ENCODE measurements at regions not wholly inside any gene's neighbourhood (a gene's known extent, or its start where the extent isn't known, plus 50 kb on each side); places are given as distances from the start of the nearest gene placed in this dataset.

- 0 out of 2 replicates have a peak overlapping the region, but pooled peaks have one; percentile 3 for H3K27ac ChIP-seq
- no peaks in the 10 kb centered on the region; the same call in 1 of the 2 replicates for H3K9me3 ChIP-seq (replicated peaks)
- no peaks in the 10 kb centered on the region for H3K36me3 ChIP-seq
- peaks cover 19% of the 10 kb centered on the region for H3K4me1 ChIP-seq
- DNase-seq, result no peak
- no peaks in the 10 kb centered on the region for H3K27me3 ChIP-seq
- H3K4me3 ChIP-seq, result no peak overlapping the region
Measured at GRCh38 chr6:133740816-133741215, 148.1 kb upstream of the TCF21 start.

DNA sequence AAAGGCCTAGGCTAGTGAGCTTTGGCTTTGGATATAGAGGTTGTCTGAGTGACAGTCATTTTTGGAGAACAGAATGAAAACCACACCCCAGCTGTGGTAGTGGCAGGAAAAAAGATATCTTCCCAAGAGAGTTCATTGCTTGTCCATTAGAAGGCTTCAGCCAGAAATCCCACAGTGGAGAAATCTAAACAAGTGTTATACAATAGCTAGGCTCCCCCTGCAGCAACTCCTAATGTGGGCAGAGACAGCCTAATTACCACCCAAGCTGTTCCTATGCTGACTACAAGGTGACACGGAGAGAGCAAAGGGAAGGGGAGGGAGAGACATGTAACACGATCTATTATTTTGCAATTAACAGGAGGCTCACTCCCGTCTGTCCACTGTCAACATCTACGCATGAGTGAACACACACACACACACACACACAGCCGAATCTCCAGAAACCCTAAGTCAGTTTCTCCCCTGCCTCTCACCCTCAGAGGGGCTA, 147.5 kb upstream of the TCF21 start:
- Histone ChIP-seq H3K27me3 (no peaks in the 10 kb centered on the region), H3K4me1 (peaks cover 19% of the 10 kb centered on the region), H3K4me3 (0 out of 2 replicates have a peak overlapping the region, but pooled peaks have one; percentile 5), H3K27ac (no peak overlapping the region), H3K9me3 (replicated peaks) (no peaks in the 10 kb centered on the region; the same call in 1 of the 2 replicates), H3K36me3 (no peaks in the 10 kb centered on the region)
- peak; percentile 69 to 83 for DNase-seq

GRCh38 chr6:133743621-133744020, 145.3 kb upstream of the TCF21 start:
- Histone ChIP-seq H3K27ac (no peak overlapping the region), H3K36me3 (no peaks in the 10 kb centered on the region), H3K27me3 (no peaks in the 10 kb centered on the region), H3K4me3 (no peak overlapping the region), H3K4me1 (peaks cover 19% of the 10 kb centered on the region), H3K9me3 (replicated peaks) (no peaks in the 10 kb centered on the region; the same call in 1 of the 2 replicates)
- no peak for DNase-seq

DNA sequence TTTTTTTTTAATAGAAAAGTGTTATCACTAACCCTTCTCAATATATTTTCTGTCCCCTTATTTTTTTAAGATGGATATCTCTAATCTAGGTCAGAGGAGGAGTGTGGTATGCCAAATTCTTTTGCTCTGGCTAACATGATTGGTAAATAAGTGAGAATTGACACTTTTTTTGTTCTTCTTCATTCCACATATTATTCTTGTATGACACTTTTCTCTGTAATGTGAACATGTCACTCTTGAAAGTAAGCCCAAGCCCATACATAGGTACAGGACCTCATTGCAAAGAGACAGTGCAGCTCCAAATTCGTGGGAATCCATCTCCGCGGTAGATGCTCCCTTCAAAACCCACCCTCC, 142.5 kb upstream of the TCF21 start:
- peaks cover 6% of the 10 kb centered on the region for H3K4me1 ChIP-seq
- H3K4me3 ChIP-seq, result no peak overlapping the region
- no peaks in the 10 kb centered on the region for H3K36me3 ChIP-seq
- H3K27me3 ChIP-seq, result no peaks in the 10 kb centered on the region
- DNase-seq, result no peak
- H3K27ac ChIP-seq, result no peak overlapping the region
- no peaks in the 10 kb centered on the region; the same call in 1 of the 2 replicates for H3K9me3 ChIP-seq (replicated peaks)

DNA sequence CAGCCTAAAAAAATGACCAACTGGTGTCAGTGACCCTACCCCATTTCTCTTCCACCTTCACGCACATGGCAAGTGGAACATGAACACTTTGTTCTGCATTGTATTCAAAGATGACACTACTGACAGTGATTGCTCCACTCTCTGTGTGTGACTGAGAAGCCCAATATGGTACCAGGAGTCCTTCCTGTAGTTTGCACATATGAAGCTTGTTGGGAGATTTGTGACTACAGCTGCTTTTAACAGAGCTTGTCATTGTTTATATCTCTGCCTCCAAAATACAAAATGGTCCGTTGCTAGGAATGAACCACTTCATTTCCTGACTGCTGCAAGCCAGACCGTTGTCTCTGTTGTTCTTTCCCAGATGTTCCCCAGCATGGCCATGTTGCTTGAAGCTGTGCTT, 140.3 kb upstream of the TCF21 start:
- Histone ChIP-seq H3K27me3 (no peaks in the 10 kb centered on the region), H3K4me1 (no peaks in the 10 kb centered on the region), H3K36me3 (no peaks in the 10 kb centered on the region), H3K27ac (no peak overlapping the region), H3K4me3 (no peak overlapping the region), H3K9me3 (replicated peaks) (no peaks in the 10 kb centered on the region; the same call in 1 of the 2 replicates)
- no peak for DNase-seq

- Histone ChIP-seq H3K4me3 (no peak overlapping the region), H3K27ac (no peak overlapping the region), H3K27me3 (no peaks in the 10 kb centered on the region), H3K4me1 (no peaks in the 10 kb centered on the region), H3K9me3 (replicated peaks) (no peaks in the 10 kb centered on the region; the same call in 1 of the 2 replicates), H3K36me3 (no peaks in the 10 kb centered on the region)
- DNase-seq, result no peak
Measured at GRCh38 chr6:133749427-133749826, 139.5 kb upstream of the TCF21 start.

DNA sequence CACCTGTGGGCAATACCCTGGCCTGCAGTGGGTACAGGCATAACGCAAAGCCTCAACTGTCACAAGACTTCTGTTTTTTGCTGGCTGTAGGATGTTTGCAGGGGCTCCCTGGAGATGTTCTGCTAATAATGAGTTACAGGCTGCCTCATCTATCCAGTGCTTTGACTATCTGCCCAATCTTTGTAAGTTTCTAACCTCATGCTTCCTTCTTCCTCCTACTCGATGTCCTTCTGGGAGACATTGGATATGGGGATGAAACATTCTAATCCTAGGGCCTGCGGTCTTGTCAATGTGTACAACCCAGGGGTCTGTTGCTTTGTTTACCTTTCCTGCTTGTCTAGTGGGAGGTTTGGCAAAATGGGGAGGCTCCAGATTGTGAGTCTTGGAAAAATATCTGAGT, 136.8 kb upstream of the TCF21 start:
- Histone ChIP-seq H3K27me3 (no peaks in the 10 kb centered on the region), H3K9me3 (replicated peaks) (no peaks in the 10 kb centered on the region)
- no peak for DNase-seq

DNA sequence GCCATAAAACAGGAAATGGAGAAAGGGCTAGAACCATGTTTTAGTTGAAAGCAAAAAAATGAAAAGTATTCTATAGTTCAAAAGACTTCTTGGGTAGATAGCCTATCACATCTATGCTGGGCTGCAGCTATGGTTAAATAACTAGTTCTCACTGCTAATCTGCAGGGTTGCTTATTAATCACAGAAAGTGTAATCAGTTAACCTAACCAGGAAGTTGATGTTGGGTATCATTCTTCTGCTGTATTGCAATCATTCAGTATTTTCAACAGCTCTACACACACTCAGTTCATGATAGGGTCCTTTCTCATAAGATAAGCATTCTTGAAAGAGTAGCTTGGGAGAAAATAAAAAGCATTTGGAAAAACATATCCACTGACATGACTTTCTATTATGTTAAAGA, 135.2 kb upstream of the TCF21 start:
- no peaks in the 10 kb centered on the region for H3K9me3 ChIP-seq (replicated peaks)
- H3K27me3 ChIP-seq, result no peaks in the 10 kb centered on the region
- no peaks in the 10 kb centered on the region for H3K4me1 ChIP-seq
- no peak overlapping the region for H3K27ac ChIP-seq
- no peak for DNase-seq
- H3K36me3 ChIP-seq, result no peaks in the 10 kb centered on the region
- H3K4me3 ChIP-seq, result no peak overlapping the region

More for the DNA sequence above, 136.8 kb upstream of the TCF21 start:
- Histone ChIP-seq H3K27ac (no peak overlapping the region), H3K4me1 (no peaks in the 10 kb centered on the region), H3K4me3 (no peak overlapping the region), H3K36me3 (no peaks in the 10 kb centered on the region)

- H3K4me1 ChIP-seq, result no peaks in the 10 kb centered on the region
- no peaks in the 10 kb centered on the region for H3K27me3 ChIP-seq
- H3K36me3 ChIP-seq, result no peaks in the 10 kb centered on the region
- H3K9me3 ChIP-seq (replicated peaks), result no peaks in the 10 kb centered on the region
- H3K27ac ChIP-seq, result no peak overlapping the region
- no peak for DNase-seq
- no peak overlapping the region for H3K4me3 ChIP-seq
Measured at GRCh38 chr6:133754298-133754697, 134.6 kb upstream of the TCF21 start.

GRCh38 chr6:133756078-133756695, 132.7 kb upstream of the TCF21 start:
- no peak for DNase-seq
- Histone ChIP-seq H3K27ac (no peak overlapping the region), H3K36me3 (no peaks in the 10 kb centered on the region), H3K4me3 (no peak overlapping the region), H3K4me1 (no peaks in the 10 kb centered on the region), H3K9me3 (replicated peaks) (no peaks in the 10 kb centered on the region), H3K27me3 (no peaks in the 10 kb centered on the region)

- Histone ChIP-seq H3K36me3 (no peaks in the 10 kb centered on the region), H3K4me1 (no peaks in the 10 kb centered on the region), H3K27ac (no peak overlapping the region), H3K27me3 (no peaks in the 10 kb centered on the region), H3K9me3 (replicated peaks) (no peaks in the 10 kb centered on the region), H3K4me3 (no peak overlapping the region)
- DNase-seq, result no peak
Measured at GRCh38 chr6:133757335-133757734, 131.6 kb upstream of the TCF21 start.

- Histone ChIP-seq H3K27ac (no peak overlapping the region), H3K36me3 (no peaks in the 10 kb centered on the region), H3K4me3 (no peak overlapping the region), H3K9me3 (replicated peaks) (no peaks in the 10 kb centered on the region), H3K27me3 (no peaks in the 10 kb centered on the region), H3K4me1 (peaks cover under 1% of the 10 kb centered on the region; the same call in 1 of the 2 replicates)
- DNase-seq, result no peak
Measured at GRCh38 chr6:133758815-133759335, 130.0 kb upstream of the TCF21 start.

- peaks cover 4% of the 10 kb centered on the region; the same call in 1 of the 2 replicates for H3K4me1 ChIP-seq
- no peaks in the 10 kb centered on the region for H3K36me3 ChIP-seq
- no peaks in the 10 kb centered on the region for H3K9me3 ChIP-seq (replicated peaks)
- no peaks in the 10 kb centered on the region for H3K27me3 ChIP-seq
- no peak for DNase-seq
- H3K27ac ChIP-seq, result no peak overlapping the region
- no peak overlapping the region for H3K4me3 ChIP-seq
Measured at GRCh38 chr6:133759524-133759923, 129.4 kb upstream of the TCF21 start.

GRCh38 chr6:133761706-133762105, 127.2 kb upstream of the TCF21 start:
- Histone ChIP-seq H3K27ac (no peak overlapping the region), H3K36me3 (no peaks in the 10 kb centered on the region), H3K4me3 (no peak overlapping the region), H3K9me3 (replicated peaks) (no peaks in the 10 kb centered on the region), H3K27me3 (no peaks in the 10 kb centered on the region), H3K4me1 (peaks cover 4% of the 10 kb centered on the region; the same call in 1 of the 2 replicates)
- no peak for DNase-seq

- Histone ChIP-seq H3K4me3 (no peak overlapping the region), H3K27ac (no peak overlapping the region), H3K9me3 (replicated peaks) (no peaks in the 10 kb centered on the region), H3K36me3 (no peaks in the 10 kb centered on the region), H3K27me3 (no peaks in the 10 kb centered on the region), H3K4me1 (peaks cover 5% of the 10 kb centered on the region)
- no peak for DNase-seq
Measured at GRCh38 chr6:133764008-133764753, 124.7 kb upstream of the TCF21 start.
